Prostate gland (tissue), 2 donors: ENCODE measurements at regions not wholly inside any gene's neighbourhood (a gene's known extent, or its start where the extent isn't known, plus 50 kb on each side); places are given as distances from the start of the nearest gene placed in this dataset.

Experiments used
- DNase-seq: peaks from one replicate; pipeline ENCODE4 v3.0.0-alpha.2; 2019; ENCODE audit warnings: low spot score
- H3K27ac ChIP-seq, 2 donors: fragments of 200-600 bp; sonication (generic); 2 replicates each; pipeline ENCODE4 v1.5.1; 2017 to 2019
- H3K27me3 ChIP-seq: fragments of 200-600 bp; sonication (generic); replicated peaks from 2 replicates; pipeline ENCODE4 v1.5.1; 2019; ENCODE audit not compliant: insufficient read depth
- H3K36me3 ChIP-seq, 2 donors: fragments of 200-600 bp; sonication (generic); 1 replicate in 1 of 2; 2 replicates in 1 of 2; pipeline versions ENCODE4 v1.5.1 to v1.8.1; 2017 to 2019
- H3K4me1 ChIP-seq: fragments of 200-600 bp; sonication (generic); replicated peaks from 2 replicates; pipeline ENCODE4 v1.5.1; 2019
- H3K4me3 ChIP-seq, 2 donors: fragments of 200-600 bp; sonication (generic); 2 replicates each; pipeline ENCODE4 v1.5.1; 2017 to 2019
- H3K9me3 ChIP-seq: fragments of 200-600 bp; sonication (generic); 2 replicates; pipeline ENCODE4 v1.5.1; 2017
- CTCF ChIP-seq, 4 experiments: fragments of 200-600 bp in 2 of 4; fragments of 450-650 bp in 2 of 4; sonication (generic) in 2 of 4; IDR thresholded peaks; 1 replicate in 3 of 4; 2 replicates in 1 of 4; pipeline ENCODE4 v1.5.1; 2016 to 2019; ENCODE audit warnings: antibody characterized with exemption in 4 of 4, mild to moderate bottlenecking in 2 of 4, moderate library complexity in 2 of 4
- POLR2A ChIP-seq: fragments of 450-650 bp; IDR thresholded peaks from one replicate; pipeline ENCODE4 v1.6.1; 2016; ENCODE audit warnings: antibody characterized with exemption, mild to moderate bottlenecking
- POLR2AphosphoS5 ChIP-seq: sonication (generic); formaldehyde crosslinking; IDR thresholded peaks from one replicate; pipeline ENCODE4 v1.6.1; 2017; ENCODE audit warnings: antibody characterized with exemption
- WGBS: methylation state at CpG from one replicate; pipeline ENCODE4 v1.1.5; 2018; 5-methylcytosine and 5-hydroxymethylcytosine counted together
- intact Hi-C: fragments of 100-400 bp; cut with DNase I; formaldehyde crosslinking; loops from one replicate; pipeline ENCODE4 v1.14.2; 2022

GRCh38 chr18:57918601-57919000 lies 115.5 kb upstream of the ATP8B1 start:
- Histone ChIP-seq H3K27me3 (no peaks in the 10 kb centered on the region), H3K4me1 (no peaks in the 10 kb centered on the region), H3K36me3 (no peaks in the 10 kb centered on the region), H3K4me3 (no peak overlapping the region), H3K9me3 (no peaks in the 10 kb centered on the region), H3K27ac (no peak overlapping the region)
- no peak for DNase-seq
- intact Hi-C loops: no loop called here
- TF ChIP-seq POLR2A: no peak
- no peak for TF ChIP-seq CTCF (IDR thresholded peaks at IDR 0.05)
- 84% methylated on average over 3 of the region's 3 CpGs for WGBS

- no peak for DNase-seq
- TF ChIP-seq POLR2A: no peak
- H3K36me3 ChIP-seq: no peaks in the 10 kb centered on the region
- 81% methylated on average over 3 of the region's 3 CpGs for WGBS
- H3K4me3 ChIP-seq: no peak overlapping the region
- no peak overlapping the region for H3K27ac ChIP-seq
- H3K9me3 ChIP-seq: no peaks in the 10 kb centered on the region
- H3K27me3 ChIP-seq: no peaks in the 10 kb centered on the region
- H3K4me1 ChIP-seq: no peaks in the 10 kb centered on the region
- intact Hi-C loops: no loop called here
Measured at GRCh38 chr18:57916684-57917083, 113.6 kb upstream of the ATP8B1 start.

GRCh38 chr18:57915865-57916582 lies 112.9 kb upstream of the ATP8B1 start:
- DNase-seq: no peak
- intact Hi-C loops: no loop called here
- H3K36me3 ChIP-seq: no peaks in the 10 kb centered on the region
- TF ChIP-seq CTCF (IDR thresholded peaks at IDR 0.05) (no peak), POLR2A (no peak), POLR2AphosphoS5 (no peak)
- no peaks in the 10 kb centered on the region for H3K9me3 ChIP-seq
- H3K4me3 ChIP-seq: no peak overlapping the region
- no peak overlapping the region for H3K27ac ChIP-seq
- H3K4me1 ChIP-seq: no peaks in the 10 kb centered on the region
- H3K27me3 ChIP-seq: no peaks in the 10 kb centered on the region
- 53% methylated on average over 5 of the region's 5 CpGs for WGBS

- 43% methylated on average over 2 of the region's 2 CpGs for WGBS
- TF ChIP-seq POLR2A (no peak), POLR2AphosphoS5 (no peak), CTCF (IDR thresholded peaks at IDR 0.05) (no peak)
Measured at GRCh38 chr18:57915248-57915647, 112.1 kb upstream of the ATP8B1 start.

GRCh38 chr18:57913686-57914085 lies 110.6 kb upstream of the ATP8B1 start:
- Histone ChIP-seq H3K4me1 (no peaks in the 10 kb centered on the region), H3K27me3 (no peaks in the 10 kb centered on the region), H3K9me3 (no peaks in the 10 kb centered on the region), H3K36me3 (no peaks in the 10 kb centered on the region), H3K4me3 (no peak overlapping the region), H3K27ac (no peak overlapping the region)
- intact Hi-C loops: no loop called here
- TF ChIP-seq POLR2A: no peak
- TF ChIP-seq CTCF (IDR thresholded peaks at IDR 0.05): no peak
- no peak for TF ChIP-seq POLR2AphosphoS5
- DNase-seq: no peak
- 66% methylated on average over 5 of the region's 5 CpGs for WGBS

More at GRCh38 chr18:57915248-57915647, 112.1 kb upstream of the ATP8B1 start:
- intact Hi-C loops: no loop called here
- no peaks in the 10 kb centered on the region for H3K36me3 ChIP-seq
- H3K27ac ChIP-seq: no peak overlapping the region
- no peak overlapping the region for H3K4me3 ChIP-seq
- no peaks in the 10 kb centered on the region for H3K9me3 ChIP-seq
- DNase-seq: no peak
- no peaks in the 10 kb centered on the region for H3K27me3 ChIP-seq
- H3K4me1 ChIP-seq: no peaks in the 10 kb centered on the region
